IMR-90 (cell line): ENCODE measurements at regions not wholly inside any gene's neighbourhood (a gene's known extent, or its start where the extent isn't known, plus 50 kb on each side); places are given as distances from the start of the nearest gene placed in this dataset.
A peak's percentile ranks its signal among the peaks of the same experiment; 100 is the strongest.

ENCODE experiments used
- BHLHE40 ChIP-seq: fragments of 150-350 bp; IDR thresholded peaks from 2 replicates; pipeline ENCODE4 v1.6.1; 2016; ENCODE audit warnings: mild to moderate bottlenecking, low read depth, low read length
- CEBPB ChIP-seq: IDR thresholded peaks from 2 replicates; pipeline ENCODE4 v1.6.1; 2012; ENCODE audit warnings: low read depth, low read length, improper control_type of control experiment
- CTCF ChIP-seq: conservative IDR thresholded peaks from 2 replicates; pipeline ENCODE4 v1.5.1; 2012; ENCODE audit warnings: mild to moderate bottlenecking, low read depth, low read length, improper control_type of control experiment
- FOS ChIP-seq: fragments of 150-350 bp; IDR thresholded peaks from 2 replicates; pipeline ENCODE4 v1.6.1; 2016; ENCODE audit warnings: low read depth, low read length
- NFE2L2 ChIP-seq: fragments of 150-350 bp; IDR thresholded peaks from 2 replicates; pipeline ENCODE4 v1.6.1; 2016; ENCODE audit warnings: low read depth, mild to moderate bottlenecking, low read length
- POLR2A ChIP-seq: IDR thresholded peaks from 2 replicates; pipeline ENCODE4 v1.6.1; 2012; ENCODE audit warnings: mild to moderate bottlenecking, low read depth, low read length
- SMC3 ChIP-seq: fragments of 150-350 bp; IDR thresholded peaks from 2 replicates; pipeline ENCODE4 v1.6.1; 2016; ENCODE audit warnings: low read depth, mild to moderate bottlenecking, antibody characterized with exemption, low read length, moderate library complexity

GRCh38 chrX:36898301-36898700 lies 109.9 kb upstream of the FAM47C start:
- TF ChIP-seq SMC3 (no peak), BHLHE40 (no peak), POLR2A (no peak), CTCF (peak; percentile 35), NFE2L2 (no peak), FOS (no peak), CEBPB (no peak)
